Tibial artery (tissue), 4 donors: ENCODE measurements at regions not wholly inside any gene's neighbourhood (a gene's known extent, or its start where the extent isn't known, plus 50 kb on each side); places are given as distances from the start of the nearest gene placed in this dataset.

Source experiments
- DNase-seq, 2 donors: peaks; one replicate each; pipeline ENCODE4 v3.0.0-alpha.2; 2019
- H3K27ac ChIP-seq, 2 donors: fragments of 200-600 bp; sonication (generic) in 1 of 2; 1 replicate in 1 of 2; 2 replicates in 1 of 2; pipeline ENCODE4 v1.5.1; 2018 to 2019; ENCODE audit warnings: mild to moderate bottlenecking in 1 of 2
- H3K27me3 ChIP-seq, 2 donors: fragments of 200-600 bp; sonication (generic) in 1 of 2; one replicate each; pipeline versions ENCODE4 v1.5.1 to v1.6.0; 2016 to 2019
- H3K36me3 ChIP-seq, 3 donors: fragments of 200-600 bp; sonication (generic) in 2 of 3; one replicate each; pipeline ENCODE4 v1.5.1; 2016 to 2019; ENCODE audit warnings: mild to moderate bottlenecking in 2 of 3
- H3K4me1 ChIP-seq, 4 donors: fragments of 200-600 bp; sonication (generic) in 2 of 4; 1 replicate in 3 of 4; 2 replicates in 1 of 4; pipeline ENCODE4 v1.5.1; 2016 to 2019
- H3K4me3 ChIP-seq, 2 donors: fragments of 200-600 bp; sonication (generic) in 1 of 2; 1 replicate in 1 of 2; 2 replicates in 1 of 2; pipeline ENCODE4 v1.5.1; 2018 to 2019; ENCODE audit warnings: mild to moderate bottlenecking in 2 of 2
- H3K9me3 ChIP-seq, 3 donors: fragments of 200-600 bp; sonication (generic) in 1 of 3; one replicate each; pipeline ENCODE4 v1.5.1; 2016 to 2019
- intact Hi-C: fragments of 100-400 bp; cut with DNase I; formaldehyde crosslinking; loops from one replicate; pipeline ENCODE4 v1.15.0; 2023; ENCODE audit warnings: low total_unique reads
- TF ChIP-seq, protein P1 (sequence below), 2 experiments: fragments of 200-600 bp in 1 of 2; fragments of 450-650 bp in 1 of 2; IDR thresholded peaks; one replicate each; pipeline ENCODE4 v1.5.1; 2017 to 2019; ENCODE audit warnings: antibody characterized with exemption in 2 of 2, mild to moderate bottlenecking in 1 of 2, moderate library complexity in 1 of 2

GRCh38 chr13:74414458-74414857 lies 280.3 kb upstream of the KLF12 start:
- no peaks in the 10 kb centered on the region for H3K36me3 ChIP-seq
- TF ChIP-seq, protein P1, sequence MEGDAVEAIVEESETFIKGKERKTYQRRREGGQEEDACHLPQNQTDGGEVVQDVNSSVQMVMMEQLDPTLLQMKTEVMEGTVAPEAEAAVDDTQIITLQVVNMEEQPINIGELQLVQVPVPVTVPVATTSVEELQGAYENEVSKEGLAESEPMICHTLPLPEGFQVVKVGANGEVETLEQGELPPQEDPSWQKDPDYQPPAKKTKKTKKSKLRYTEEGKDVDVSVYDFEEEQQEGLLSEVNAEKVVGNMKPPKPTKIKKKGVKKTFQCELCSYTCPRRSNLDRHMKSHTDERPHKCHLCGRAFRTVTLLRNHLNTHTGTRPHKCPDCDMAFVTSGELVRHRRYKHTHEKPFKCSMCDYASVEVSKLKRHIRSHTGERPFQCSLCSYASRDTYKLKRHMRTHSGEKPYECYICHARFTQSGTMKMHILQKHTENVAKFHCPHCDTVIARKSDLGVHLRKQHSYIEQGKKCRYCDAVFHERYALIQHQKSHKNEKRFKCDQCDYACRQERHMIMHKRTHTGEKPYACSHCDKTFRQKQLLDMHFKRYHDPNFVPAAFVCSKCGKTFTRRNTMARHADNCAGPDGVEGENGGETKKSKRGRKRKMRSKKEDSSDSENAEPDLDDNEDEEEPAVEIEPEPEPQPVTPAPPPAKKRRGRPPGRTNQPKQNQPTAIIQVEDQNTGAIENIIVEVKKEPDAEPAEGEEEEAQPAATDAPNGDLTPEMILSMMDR (IDR thresholded peaks at IDR 0.05), result no peak
- no peak overlapping the region for H3K4me3 ChIP-seq
- no peaks in the 10 kb centered on the region for H3K27me3 ChIP-seq
- no peaks in the 10 kb centered on the region for H3K4me1 ChIP-seq
- no peak overlapping the region for H3K27ac ChIP-seq
- no peak for DNase-seq
- H3K9me3 ChIP-seq, result no peaks in the 10 kb centered on the region
- intact Hi-C loops, result no loop called here

- H3K27me3 ChIP-seq, result no peaks in the 10 kb centered on the region
- no peaks in the 10 kb centered on the region for H3K36me3 ChIP-seq
- TF ChIP-seq, protein P1 (IDR thresholded peaks at IDR 0.05), result no peak
- no peak overlapping the region for H3K27ac ChIP-seq
- intact Hi-C loops, result no loop called here
- H3K4me3 ChIP-seq, result no peak overlapping the region
- no peaks in the 10 kb centered on the region for H3K9me3 ChIP-seq
- DNase-seq, result no peak
- H3K4me1 ChIP-seq, result no peaks in the 10 kb centered on the region
Observed at GRCh38 chr13:74413482-74413881, 279.3 kb upstream of the KLF12 start.

GRCh38 chr13:74409551-74409950 lies 275.3 kb upstream of the KLF12 start:
- intact Hi-C loops, result no loop called here
- Histone ChIP-seq H3K4me3 (no peak overlapping the region), H3K27ac (no peak overlapping the region), H3K27me3 (no peaks in the 10 kb centered on the region), H3K4me1 (no peaks in the 10 kb centered on the region), H3K9me3 (no peaks in the 10 kb centered on the region), H3K36me3 (no peaks in the 10 kb centered on the region)
- TF ChIP-seq, protein P1 (IDR thresholded peaks at IDR 0.05), result no peak
- no peak for DNase-seq

GRCh38 chr13:74406420-74406819 lies 272.2 kb upstream of the KLF12 start:
- Histone ChIP-seq H3K4me3 (no peak overlapping the region), H3K27me3 (no peaks in the 10 kb centered on the region)
- TF ChIP-seq, protein P1 (IDR thresholded peaks at IDR 0.05), result no peak

DNA sequence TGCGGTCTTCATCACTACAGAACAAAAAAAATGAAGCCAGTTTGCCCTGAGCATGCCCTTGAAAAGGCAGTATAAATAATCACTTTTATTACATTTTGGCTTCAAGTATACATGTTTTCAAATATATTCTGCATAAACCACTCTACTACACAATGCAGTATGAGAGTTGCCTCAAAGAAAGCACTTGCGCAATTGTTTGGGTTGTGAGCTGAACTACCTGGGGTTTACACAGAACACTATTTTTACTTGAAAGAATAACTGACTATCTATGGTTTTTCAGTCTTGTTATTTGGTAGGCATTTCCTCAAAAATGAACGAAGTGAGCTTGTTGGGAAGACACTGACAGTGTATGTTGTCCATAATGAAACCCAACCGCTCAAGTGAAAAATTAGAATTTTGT lies 264.4 kb upstream of the KLF12 start:
- TF ChIP-seq, protein P1 (IDR thresholded peaks at IDR 0.05), result no peak
- Histone ChIP-seq H3K36me3 (no peaks in the 10 kb centered on the region), H3K4me1 (no peaks in the 10 kb centered on the region), H3K9me3 (no peaks in the 10 kb centered on the region), H3K27me3 (no peaks in the 10 kb centered on the region), H3K27ac (no peak overlapping the region), H3K4me3 (no peak overlapping the region)
- intact Hi-C loops, result no loop called here
- DNase-seq, result no peak

More at GRCh38 chr13:74406420-74406819, 272.2 kb upstream of the KLF12 start:
- no peak for DNase-seq
- Histone ChIP-seq H3K36me3 (no peaks in the 10 kb centered on the region), H3K27ac (no peak overlapping the region), H3K4me1 (no peaks in the 10 kb centered on the region), H3K9me3 (no peaks in the 10 kb centered on the region)
- intact Hi-C loops, result no loop called here

DNA sequence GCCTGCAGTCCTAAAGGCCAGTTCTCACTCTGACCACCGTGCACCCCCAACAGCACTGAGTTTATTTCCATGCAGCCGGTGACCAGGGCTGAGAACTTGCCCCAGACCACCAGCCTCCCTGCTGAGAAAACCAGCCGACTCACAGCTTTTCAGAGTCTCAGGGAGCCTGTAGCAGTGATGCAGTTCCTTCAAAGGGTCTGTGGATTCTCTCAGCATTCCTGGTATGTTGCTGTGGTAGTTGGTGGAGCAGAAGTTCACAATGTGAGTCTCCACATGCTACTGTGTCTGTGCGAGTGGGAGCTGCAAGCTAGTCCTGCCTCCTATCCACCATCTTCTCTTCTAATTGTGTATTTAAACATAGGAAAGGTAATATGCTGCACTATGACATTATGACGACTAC lies 254.9 kb upstream of the KLF12 start:
- TF ChIP-seq, protein P1 (IDR thresholded peaks at IDR 0.05), result no peak
- Histone ChIP-seq H3K27ac (no peak overlapping the region), H3K36me3 (no peaks in the 10 kb centered on the region), H3K4me1 (no peaks in the 10 kb centered on the region), H3K4me3 (no peak overlapping the region), H3K9me3 (peaks cover 0 to 27% (median 8%) of the 10 kb centered on the region in 3 donors), H3K27me3 (no peaks in the 10 kb centered on the region)
- intact Hi-C loops, result no loop called here
- no peak for DNase-seq
